G401 (cell line): ENCODE measurements at regions not wholly inside any gene's neighbourhood (a gene's known extent, or its start where the extent isn't known, plus 50 kb on each side); places are given as distances from the start of the nearest gene placed in this dataset.
"Not testable (repeated sequence)": the region's sequence is repeated elsewhere in the genome, so short reads cannot be mapped to it uniquely, and the experiment has no call there.

Experiments used
- DNase-seq: peaks from one replicate; pipeline ENCODE4 v3.0.0-alpha.2; 2015; ENCODE audit warnings: low spot score
- in situ Hi-C: cut with HindIII; loops from 2 replicates; pipeline ENCODE4 v1.10.0; 2016; ENCODE audit warnings: low sequenced_read_pairs, mixed read lengths

- in situ Hi-C loops = no loop called here
Observed at GRCh38 chr13:111437856-111438547, 117.6 kb downstream of the TEX29 start.

GRCh38 chr13:111440492-111440891, 120.0 kb downstream of the TEX29 start:
- in situ Hi-C loops, DNase-seq: not testable (repeated sequence)

More at GRCh38 chr13:111437856-111438547, 117.6 kb downstream of the TEX29 start:
- no peak for DNase-seq

GRCh38 chr13:111443981-111444380, 123.5 kb downstream of the TEX29 start:
- in situ Hi-C loops = no loop called here
- DNase-seq = no peak

GRCh38 chr13:111448504-111448903, 128.1 kb downstream of the TEX29 start:
- no peak for DNase-seq
- in situ Hi-C loops = no loop called here

- DNase-seq = no peak
- in situ Hi-C loops = no loop called here
Observed at GRCh38 chr13:111449041-111449440, 128.6 kb downstream of the TEX29 start.

GRCh38 chr13:111451402-111451801, 131.0 kb downstream of the TEX29 start:
- DNase-seq = no peak
- in situ Hi-C loops = no loop called here

GRCh38 chr13:111456452-111457230, 136.2 kb downstream of the TEX29 start:
- DNase-seq = no peak
- in situ Hi-C loops = no loop called here

- in situ Hi-C loops = no loop called here
- no peak for DNase-seq
Observed at GRCh38 chr13:111458001-111458531, 137.6 kb downstream of the TEX29 start.

- in situ Hi-C loops = no loop called here
- DNase-seq = no peak
Observed at GRCh38 chr13:111458739-111459138, 138.3 kb downstream of the TEX29 start.

- no peak for DNase-seq
- in situ Hi-C loops = no loop called here
Observed at GRCh38 chr13:111459803-111460547, 139.5 kb downstream of the TEX29 start.

- in situ Hi-C loops = no loop called here
- peak; percentile 81 for DNase-seq
Observed at GRCh38 chr13:111460548-111461444, 140.4 kb downstream of the TEX29 start.

GRCh38 chr13:111461445-111462149, 141.2 kb downstream of the TEX29 start:
- in situ Hi-C loops = no loop called here
- DNase-seq = no peak

- DNase-seq = no peak
- in situ Hi-C loops = no loop called here
Observed at GRCh38 chr13:111462221-111462764, 141.9 kb downstream of the TEX29 start.

- in situ Hi-C loops = no loop called here
- DNase-seq = no peak
Observed at GRCh38 chr13:111462944-111463343, 142.5 kb downstream of the TEX29 start.

GRCh38 chr13:111467111-111467890, 146.9 kb downstream of the TEX29 start:
- no peak for DNase-seq

GRCh38 chr13:111468037-111468959, 147.9 kb downstream of the TEX29 start:
- no peak for DNase-seq
- in situ Hi-C loops = no loop called here

More at GRCh38 chr13:111467111-111467890, 146.9 kb downstream of the TEX29 start:
- in situ Hi-C loops = no loop called here
